Esophagus squamous epithelium (tissue), 4 donors: ENCODE measurements at regions not wholly inside any gene's neighbourhood (a gene's known extent, or its start where the extent isn't known, plus 50 kb on each side); places are given as distances from the start of the nearest gene placed in this dataset.

ENCODE experiments used
- POLR2A ChIP-seq, 4 donors: fragments of 450-650 bp; IDR thresholded peaks; one replicate each; pipeline ENCODE4 v1.6.1; 2017; ENCODE audit warnings: antibody characterized with exemption in 4 of 4, mild to moderate bottlenecking in 4 of 4, moderate library complexity in 3 of 4
- TF ChIP-seq, protein P1 (sequence below), 6 experiments: fragments of 450-650 bp in 4 of 6; fragments of 200-600 bp in 2 of 6; sonication (generic) in 2 of 6; IDR thresholded peaks; one replicate each; pipeline ENCODE4 v1.5.1; 2016 to 2019; ENCODE audit warnings: antibody characterized with exemption in 6 of 6, mild to moderate bottlenecking in 4 of 6, moderate library complexity in 4 of 6

DNA sequence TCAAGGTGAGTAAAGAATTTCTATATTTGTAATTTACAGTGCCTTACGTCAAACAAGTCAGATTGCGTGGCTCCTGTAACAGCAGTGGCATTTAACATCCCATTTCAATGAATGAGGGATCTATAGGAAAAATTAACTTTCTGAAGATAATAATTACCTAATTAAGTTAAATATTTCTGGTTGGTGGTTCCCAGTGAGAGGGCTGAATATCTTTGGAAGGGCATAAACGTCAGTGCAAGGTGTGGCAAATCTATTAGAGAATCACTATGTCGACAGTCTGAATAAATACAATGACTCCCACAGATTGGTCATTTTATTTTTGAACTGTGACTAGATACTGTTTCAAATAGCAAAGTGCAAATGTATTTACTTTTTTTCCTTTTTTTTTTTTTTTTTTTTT is 80.0 kb downstream of the S1PR1 start:
- TF ChIP-seq, protein P1, sequence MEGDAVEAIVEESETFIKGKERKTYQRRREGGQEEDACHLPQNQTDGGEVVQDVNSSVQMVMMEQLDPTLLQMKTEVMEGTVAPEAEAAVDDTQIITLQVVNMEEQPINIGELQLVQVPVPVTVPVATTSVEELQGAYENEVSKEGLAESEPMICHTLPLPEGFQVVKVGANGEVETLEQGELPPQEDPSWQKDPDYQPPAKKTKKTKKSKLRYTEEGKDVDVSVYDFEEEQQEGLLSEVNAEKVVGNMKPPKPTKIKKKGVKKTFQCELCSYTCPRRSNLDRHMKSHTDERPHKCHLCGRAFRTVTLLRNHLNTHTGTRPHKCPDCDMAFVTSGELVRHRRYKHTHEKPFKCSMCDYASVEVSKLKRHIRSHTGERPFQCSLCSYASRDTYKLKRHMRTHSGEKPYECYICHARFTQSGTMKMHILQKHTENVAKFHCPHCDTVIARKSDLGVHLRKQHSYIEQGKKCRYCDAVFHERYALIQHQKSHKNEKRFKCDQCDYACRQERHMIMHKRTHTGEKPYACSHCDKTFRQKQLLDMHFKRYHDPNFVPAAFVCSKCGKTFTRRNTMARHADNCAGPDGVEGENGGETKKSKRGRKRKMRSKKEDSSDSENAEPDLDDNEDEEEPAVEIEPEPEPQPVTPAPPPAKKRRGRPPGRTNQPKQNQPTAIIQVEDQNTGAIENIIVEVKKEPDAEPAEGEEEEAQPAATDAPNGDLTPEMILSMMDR (IDR thresholded peaks at IDR 0.05), result no peak
- TF ChIP-seq POLR2A (IDR thresholded peaks at IDR 0.05), result no peak
